M059J (cell line): ENCODE measurements at regions not wholly inside any gene's neighbourhood (a gene's known extent, or its start where the extent isn't known, plus 50 kb on each side); places are given as distances from the start of the nearest gene placed in this dataset.

Experiments used
- DNase-seq: peaks from one replicate; pipeline ENCODE4 v3.0.0-alpha.2; 2012; ENCODE audit warnings: low read depth

DNA sequence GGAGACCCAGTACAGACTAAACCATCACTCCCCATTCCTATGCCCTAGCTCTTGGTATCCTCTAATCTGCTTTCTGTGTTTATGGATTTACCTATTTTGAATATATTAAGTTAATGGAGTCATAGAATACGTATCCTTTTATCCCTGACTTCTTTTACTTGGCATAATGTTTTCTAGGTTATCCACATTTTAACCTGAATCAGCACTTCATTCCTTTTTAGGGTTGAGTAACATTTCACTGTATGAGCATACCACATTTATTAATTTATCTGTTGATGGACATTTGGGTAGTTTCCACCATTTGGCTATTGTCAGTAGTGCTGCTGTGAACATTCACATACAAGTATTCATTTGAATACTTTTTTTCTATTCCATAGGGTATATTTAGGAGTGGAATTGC lies 157.3 kb upstream of the CTNNA2 start:
- no peak for DNase-seq

DNA sequence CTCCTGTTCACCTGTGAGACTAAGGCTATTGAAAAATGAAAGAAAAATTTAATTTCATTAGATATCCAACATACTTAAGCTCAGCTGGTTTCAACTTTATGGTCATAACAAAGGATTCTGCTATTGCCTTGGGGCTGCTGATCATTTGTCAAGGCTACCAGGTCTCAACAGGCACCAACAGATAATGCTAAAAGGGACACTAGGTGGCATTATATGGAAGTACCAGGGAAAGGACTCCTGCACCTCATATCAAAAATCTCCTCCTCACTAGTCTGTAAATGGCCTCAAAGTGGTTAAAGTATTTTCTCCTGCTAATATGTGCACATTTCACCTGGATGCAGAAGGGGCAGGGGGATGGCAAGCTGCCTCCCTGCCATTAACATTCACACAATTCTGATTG lies 167.9 kb upstream of the REG3A start:
- no peak for DNase-seq

DNA sequence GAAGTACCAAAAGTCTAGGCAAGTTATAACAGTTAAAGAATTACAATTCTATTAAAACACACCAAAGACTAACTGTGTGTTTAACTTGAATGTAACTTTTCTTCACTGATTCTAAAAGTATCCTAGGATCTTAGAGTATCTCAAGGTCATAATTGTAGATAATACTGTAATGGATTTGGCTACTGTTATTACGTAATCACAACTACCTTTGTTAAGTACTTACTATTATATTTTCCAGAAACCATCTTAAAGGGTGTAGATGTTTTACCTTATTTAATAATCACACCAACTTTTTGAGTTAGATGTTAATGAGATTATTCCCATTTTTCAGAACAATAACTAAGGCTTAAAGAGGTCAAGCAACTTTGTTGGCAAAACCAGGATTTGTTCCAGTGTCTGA lies 161.3 kb upstream of the REG3A start:
- DNase-seq: no peak

DNA sequence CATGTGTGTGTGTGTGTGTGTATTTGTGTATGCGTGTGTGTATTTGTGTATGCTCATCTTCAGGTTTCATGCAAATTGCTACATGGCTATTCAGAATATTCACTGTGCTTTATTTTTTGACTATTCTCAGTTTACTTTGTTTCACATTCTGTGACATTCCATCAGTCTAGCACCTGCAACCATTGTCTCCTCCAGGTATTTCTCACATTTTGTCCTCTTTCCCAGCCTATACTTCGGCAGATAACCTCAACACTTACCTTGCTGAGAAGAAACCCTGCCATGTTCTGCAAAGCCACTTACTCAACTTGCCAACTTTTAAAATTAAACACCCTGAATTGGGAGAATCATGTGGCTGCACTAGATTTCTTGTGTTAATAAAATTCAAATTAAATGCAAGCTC lies 135.4 kb upstream of the REG3A start:
- DNase-seq: no peak

DNA sequence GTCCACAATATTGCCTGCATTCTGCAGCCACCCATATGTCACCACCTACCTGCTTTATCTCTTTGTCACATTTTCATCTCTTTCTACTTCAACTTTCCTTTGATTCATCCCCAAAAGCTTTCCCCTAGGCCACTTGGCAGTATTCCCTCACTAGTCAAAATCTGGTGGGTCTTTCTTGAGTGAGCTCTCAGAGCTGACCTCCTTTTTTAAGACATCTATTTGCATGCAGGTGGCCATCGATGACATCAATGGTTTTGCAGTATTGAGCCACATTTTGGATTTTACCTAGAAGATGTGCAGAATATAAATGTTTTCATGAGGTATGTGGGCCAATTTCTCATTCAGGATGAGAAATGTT lies 133.4 kb upstream of the REG3A start:
- DNase-seq: no peak

DNA sequence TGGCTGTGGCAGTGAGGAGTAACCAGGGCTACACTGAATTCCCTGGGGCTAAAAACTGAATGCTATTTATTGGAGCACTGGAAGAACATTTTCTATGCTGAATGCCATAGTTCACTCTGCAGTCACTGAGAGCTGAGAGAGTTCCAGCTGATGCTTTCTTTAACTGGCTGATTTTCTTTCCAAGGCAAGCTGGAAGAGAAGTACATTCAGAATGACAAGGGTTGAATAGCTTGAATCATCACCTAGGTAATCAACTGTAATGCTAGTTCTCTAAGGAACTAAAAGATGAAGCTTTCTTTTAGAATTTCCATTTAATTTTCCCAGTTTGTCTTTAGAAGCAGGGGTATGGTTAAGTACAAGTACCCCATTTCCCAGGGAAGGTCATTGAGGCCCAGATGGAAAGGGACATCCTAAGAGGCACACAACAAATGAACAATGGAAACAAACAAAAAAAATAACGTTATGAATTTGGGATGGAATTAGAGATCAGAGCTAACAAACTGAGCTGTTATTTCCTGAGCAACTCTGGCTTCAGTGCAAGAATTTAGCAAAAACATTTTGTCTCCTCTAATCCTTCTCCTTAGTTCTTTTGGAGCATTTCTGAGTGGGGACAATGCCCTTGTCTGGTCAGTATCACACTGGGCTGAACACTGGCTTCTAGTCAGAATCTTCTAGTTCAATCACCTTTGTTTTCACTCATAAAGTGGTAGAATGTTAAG lies 132.8 kb upstream of the REG3A start:
- no peak for DNase-seq

DNA sequence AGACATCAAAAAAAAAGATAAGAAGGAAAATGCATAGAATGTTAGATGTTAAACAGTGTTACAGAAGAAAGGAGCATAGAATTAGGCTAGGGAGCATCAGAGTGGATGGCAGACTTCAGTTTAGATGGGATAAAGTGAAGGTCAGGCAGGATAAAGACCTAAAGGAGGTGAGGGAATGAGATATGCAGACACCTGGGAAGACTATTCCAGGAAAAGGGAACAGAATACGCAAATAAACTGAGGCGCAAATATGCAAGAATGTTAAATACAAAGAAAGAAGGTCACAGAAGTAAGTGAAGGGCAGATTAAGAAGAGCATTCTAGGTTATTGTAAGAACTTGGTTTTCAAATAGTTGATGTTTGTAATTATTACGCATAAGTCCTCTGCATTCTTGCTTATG lies 116.3 kb upstream of the REG3A start:
- DNase-seq: no peak

DNA sequence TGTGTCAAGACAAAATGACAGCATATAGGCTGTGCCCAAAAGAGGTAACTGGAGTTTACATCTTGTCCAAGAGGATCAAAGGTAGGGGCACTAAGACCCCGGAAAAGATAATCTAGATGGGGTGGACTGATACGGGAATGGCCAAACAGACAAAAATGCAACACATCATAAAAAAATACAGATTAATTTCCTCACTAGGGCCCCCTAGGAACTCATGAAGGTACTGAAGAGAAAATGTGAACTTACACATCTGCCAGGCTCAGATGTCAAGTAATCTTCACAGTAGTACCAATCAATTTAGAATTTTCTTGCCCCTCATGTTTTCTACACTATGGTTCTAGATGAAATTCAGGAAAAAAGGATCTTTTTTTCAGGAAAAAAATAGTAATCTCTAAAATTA lies 115.6 kb upstream of the REG3A start:
- DNase-seq: no peak

DNA sequence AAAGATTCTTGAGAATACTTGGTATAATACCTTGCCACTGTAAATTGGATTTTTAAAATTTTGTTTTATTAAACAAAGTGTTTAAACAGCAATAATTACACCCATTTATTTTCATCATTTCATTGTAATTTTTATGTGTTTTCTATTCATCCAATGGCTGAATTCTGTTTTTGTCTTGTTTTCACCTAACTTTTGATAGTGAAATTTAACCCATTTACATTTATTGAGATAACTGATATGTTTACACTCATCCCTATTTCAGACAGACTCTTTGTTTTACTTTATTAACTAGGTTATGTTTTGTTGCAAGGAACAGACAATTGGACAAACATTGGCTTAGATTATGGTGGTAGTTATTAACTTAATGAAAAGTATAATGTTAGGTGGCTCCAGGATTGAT lies 113.1 kb upstream of the REG3A start:
- no peak for DNase-seq

DNA sequence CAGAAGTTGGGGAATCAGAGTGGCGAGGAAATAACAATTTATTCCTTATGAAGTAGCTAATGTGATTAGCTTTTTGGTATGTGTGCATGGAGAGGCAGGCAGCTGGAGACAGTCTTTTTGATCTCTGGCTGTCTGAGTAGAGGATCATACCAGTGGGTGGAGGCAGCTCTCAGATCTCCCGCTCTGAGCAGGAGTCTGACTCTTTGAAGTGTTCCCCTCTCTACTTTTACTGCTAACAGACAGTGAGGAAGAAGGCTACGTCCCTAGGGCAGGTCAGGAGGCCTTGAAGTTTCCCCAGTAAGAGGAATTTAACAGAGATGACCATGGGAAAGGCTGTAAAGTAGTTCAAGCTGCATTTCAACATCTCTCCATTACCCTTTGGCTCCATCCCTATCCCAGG lies 111.9 kb upstream of the REG3A start:
- no peak for DNase-seq

DNA sequence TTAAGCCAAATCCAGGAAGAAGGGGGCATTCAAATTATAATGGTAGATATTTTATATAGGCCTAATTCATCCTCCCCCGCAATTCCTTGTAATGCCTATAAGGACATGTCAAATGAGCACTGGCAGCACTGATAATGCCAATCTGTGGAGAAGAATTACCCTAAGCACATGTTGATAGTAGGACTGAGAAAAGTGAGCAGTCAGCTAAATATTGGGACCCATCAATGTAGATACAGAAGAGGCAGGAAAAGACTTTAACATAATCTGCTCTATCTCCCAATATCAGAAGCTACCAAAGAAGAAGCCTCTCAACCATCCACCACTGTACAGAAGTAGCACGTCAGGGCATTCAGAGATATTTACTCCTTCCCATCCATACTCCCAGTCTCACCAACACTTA lies 101.3 kb upstream of the REG3A start:
- DNase-seq: no peak

DNA sequence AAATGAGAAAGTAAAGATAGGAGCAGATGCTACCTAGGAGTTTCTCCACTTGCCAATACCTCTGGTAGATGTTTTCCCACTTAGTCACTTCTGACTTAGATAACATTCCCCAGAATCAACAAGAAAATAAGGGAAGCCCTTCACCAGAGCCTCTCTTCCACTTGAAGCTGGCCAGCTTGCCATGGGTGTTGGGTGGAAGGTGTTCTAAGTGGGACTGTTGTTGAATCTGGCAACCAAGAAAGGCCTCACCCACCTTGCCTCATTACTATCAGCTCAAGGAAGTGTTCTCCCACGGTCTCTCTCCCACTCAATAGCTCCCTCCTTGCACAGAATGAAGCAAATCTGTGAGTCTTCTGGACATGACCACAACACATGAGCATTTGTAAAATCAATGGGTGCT lies 100.4 kb upstream of the REG3A start:
- no peak for DNase-seq

DNA sequence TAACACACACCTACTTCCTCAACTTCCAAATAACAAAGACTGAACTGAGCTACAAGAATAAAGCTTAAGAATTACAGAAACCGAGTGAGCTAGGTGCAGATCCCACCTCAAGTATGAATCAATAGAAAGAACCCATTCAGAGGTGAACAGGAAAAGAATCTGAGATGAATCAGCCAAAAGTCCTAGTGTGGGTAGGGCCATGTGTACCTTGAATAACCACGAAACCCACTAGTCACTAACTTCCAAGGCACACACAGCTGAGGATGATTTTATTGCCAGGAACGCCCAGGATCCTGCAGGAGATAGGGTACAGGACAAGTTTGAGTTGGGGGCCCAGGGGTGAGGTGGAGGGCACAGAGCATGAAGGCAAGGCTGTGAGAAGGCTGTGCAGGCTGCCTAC lies 99.7 kb upstream of the REG3A start:
- DNase-seq: no peak

DNA sequence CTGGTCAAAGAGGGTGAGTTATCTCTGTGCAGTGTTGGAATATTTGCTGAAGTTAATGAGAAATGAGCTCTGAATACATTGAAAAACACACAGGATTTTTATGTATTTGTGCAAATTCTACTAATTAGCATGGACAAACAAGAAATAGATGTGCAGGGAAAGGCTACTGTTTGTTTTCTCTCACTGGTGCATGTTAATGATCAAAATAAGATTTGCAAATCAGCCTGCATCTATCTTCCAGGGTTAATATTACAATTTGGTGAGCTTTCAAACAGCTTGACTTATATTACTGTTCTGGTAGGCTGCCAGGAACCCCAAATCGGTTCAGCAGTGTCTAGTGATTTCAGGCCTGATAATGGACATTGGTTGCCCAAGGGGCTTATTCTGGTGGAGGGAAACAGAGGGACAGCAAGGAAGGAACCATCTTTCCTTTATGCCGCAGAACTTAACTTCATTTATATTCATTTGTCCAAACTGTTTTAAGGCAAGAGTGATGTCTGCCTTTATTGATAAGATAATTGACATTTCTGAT lies 93.8 kb upstream of the REG3A start:
- no peak for DNase-seq

DNA sequence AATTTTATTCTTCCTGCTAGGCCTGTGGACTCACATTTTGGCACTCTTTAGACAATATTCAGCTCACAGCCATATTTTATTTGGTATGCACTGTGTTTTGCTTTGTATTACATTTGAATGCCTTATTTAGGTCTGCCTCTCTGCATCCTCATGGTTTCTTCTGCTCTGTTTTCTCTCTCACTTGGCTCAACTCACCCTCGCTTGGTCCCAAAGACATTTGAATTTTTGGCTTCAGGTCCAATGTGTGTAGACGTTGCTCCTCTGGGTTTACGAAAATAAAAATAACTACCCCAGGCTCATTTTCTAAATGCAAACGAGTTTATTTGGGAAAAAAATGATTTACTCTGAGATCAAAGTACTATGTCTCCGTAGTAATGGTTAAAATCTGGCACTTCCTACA lies 91.1 kb upstream of the REG3A start:
- no peak for DNase-seq

DNA sequence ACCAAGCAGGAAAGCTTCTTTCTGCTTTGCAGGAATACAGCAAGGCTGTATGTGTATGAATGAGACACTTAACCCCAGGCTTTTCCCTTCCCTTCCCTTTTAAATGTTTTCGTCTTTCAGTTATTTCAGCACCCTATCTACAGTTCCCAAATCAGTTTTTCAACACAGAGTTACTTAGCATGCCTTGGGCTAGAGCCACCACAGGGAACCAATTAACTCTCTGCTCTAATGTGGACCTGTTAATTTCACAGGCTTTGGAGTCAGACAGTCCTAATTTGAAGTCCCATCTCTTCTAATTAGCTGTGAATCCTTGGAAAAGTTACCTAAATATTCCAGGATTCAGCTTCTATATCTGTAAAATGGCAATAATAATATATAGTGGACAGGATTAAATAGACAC lies 89.2 kb upstream of the REG3A start:
- no peak for DNase-seq

DNA sequence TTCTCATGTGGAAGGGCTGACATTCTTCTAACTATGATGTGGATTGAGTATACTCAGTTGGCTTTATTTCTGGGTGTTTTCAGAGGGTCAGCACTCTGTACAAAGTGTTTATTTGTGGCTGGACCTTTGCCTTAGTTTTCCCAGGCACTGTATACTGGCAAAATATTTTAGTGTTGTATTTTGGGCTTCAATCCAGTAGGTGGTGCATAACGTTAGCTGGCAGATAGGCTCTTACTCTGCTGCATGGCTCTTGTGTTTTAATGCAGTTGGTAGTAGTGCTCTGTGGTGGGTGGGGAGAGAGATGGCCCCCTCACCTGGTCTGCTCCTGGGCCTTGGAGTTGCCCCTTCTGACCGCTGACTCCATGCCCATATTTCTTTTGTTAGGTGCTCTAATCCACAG lies 75.6 kb upstream of the REG3A start:
- DNase-seq: no peak

DNA sequence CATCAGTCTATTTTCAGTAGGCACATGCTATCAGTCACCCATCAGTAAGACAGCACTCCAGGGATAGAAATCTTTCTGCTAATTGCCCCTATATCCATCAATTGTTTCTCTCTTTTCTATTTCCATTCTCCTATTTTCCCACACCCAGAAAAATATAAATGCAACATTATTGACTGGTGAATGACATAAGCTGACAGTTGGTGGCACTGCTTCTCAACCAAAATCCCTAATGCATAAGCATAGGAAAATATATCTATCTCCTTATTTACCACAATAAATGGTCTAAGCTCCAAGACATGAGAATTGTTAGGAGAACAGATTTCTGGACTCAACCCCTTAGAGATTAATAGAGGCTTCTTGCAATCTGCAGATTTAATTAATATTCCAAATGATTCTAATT lies 64.0 kb upstream of the REG3A start:
- no peak for DNase-seq

DNA sequence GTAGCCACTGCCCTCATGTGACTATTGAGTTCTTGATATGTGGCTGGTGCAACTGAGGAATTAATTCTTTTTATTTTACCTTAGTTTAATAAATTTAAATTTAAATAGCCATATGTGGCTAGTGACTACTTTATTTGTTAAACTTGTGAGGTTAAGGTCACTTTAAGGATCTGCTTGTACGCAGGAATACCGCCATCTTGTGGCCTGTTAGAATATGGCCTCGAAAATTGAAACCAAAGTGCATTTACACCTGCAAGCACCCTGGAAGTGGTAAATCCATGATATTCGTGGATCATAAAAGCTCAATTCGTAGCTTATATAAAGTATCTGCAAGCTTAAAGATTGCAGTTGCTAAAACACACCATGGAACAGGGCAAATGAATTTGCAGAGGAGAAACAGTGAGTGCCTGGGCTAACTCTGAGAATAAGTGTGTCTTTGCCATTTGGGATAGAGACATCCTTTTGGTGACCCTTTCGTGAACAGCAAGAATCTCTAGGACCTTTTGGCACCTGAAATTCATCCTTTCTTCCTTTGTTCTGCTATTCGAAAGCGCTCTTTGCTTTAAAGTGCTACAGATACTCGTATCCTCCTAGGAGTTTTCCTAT lies 59.9 kb upstream of the REG3A start:
- DNase-seq: peak; percentile 17

DNA sequence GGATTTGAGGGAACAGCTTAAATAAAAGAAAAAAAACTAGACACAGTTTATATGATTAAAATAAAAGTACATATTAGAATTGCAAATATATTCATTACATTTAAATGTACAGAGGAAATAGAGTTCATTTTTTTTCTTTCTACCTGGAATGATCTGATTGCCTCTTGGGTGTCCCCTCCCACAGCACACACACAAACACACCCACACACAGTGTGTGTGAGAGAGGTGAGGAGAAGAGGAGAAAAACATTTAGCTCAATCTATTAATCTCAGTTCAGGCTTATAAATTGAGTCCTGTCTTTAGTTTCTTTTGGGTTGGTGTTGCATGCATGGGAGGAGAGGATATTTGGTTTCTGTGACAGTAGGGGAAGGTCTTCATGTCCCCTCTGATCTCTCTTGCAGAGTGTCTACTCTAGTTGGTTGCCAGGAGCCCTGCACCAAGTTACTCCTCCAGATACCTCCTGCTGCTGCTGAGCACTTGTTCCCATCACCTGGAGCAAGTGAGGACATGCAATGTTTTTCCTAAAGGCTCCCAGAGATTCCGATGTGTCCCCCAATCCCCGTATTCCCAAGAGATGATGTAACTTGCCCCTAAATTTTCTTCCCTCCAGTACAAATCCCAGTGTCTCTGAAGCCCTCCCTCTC lies 50.8 kb upstream of the REG3A start:
- no peak for DNase-seq
